Gastroesophageal sphincter (tissue), 3 donors: ENCODE measurements at regions not wholly inside any gene's neighbourhood (a gene's known extent, or its start where the extent isn't known, plus 50 kb on each side); places are given as distances from the start of the nearest gene placed in this dataset.

ENCODE experiments used
- CTCF ChIP-seq, 4 experiments: fragments of 200-600 bp in 2 of 4; fragments of 450-650 bp in 2 of 4; sonication (generic) in 1 of 4; IDR thresholded peaks; one replicate each; pipeline ENCODE4 v1.5.1; 2017 to 2019; ENCODE audit warnings: antibody characterized with exemption in 4 of 4, mild to moderate bottlenecking in 2 of 4, moderate library complexity in 2 of 4
- EP300 ChIP-seq: sonication (generic); formaldehyde crosslinking; IDR thresholded peaks from one replicate; pipeline ENCODE4 v1.6.1; 2017; ENCODE audit warnings: antibody characterized with exemption, mild to moderate bottlenecking
- POLR2A ChIP-seq, 2 donors: fragments of 450-650 bp; IDR thresholded peaks; one replicate each; pipeline ENCODE4 v1.6.1; 2017; ENCODE audit warnings: antibody characterized with exemption in 2 of 2, mild to moderate bottlenecking in 2 of 2, moderate library complexity in 1 of 2
- POLR2AphosphoS5 ChIP-seq: sonication (generic); formaldehyde crosslinking; IDR thresholded peaks from one replicate; pipeline ENCODE4 v1.6.1; 2017; ENCODE audit warnings: antibody characterized with exemption

- TF ChIP-seq CTCF (IDR thresholded peaks at IDR 0.05) (no peak), POLR2AphosphoS5 (no peak), POLR2A (IDR thresholded peaks at IDR 0.05) (no peak), EP300 (no peak)
Observed at GRCh38 chr18:78671551-78671950, 308.1 kb upstream of the SALL3 start.
